ENCODE measurements at regions not wholly inside any gene's neighbourhood (a gene's known extent, or its start where the extent isn't known, plus 50 kb on each side); places are given as distances from the start of the nearest gene placed in this dataset.
"Not testable (repeated sequence)": the region's sequence is repeated elsewhere in the genome, so short reads cannot be mapped to it uniquely, and the experiment has no call there.

- TF ChIP-seq CTCF, POLR2A (IDR thresholded peaks at IDR 0.05): not testable (repeated sequence)
These were observed 136.5 kb upstream of the PLGLB2 start for GRCh38 chr2:87611416-87611815.

Data from right lobe of liver (tissue), 4 donors.